Spleen (tissue), 11 donors: ENCODE measurements at regions not wholly inside any gene's neighbourhood (a gene's known extent, or its start where the extent isn't known, plus 50 kb on each side); places are given as distances from the start of the nearest gene placed in this dataset.

Source experiments
- DNase-seq: peaks from one replicate; pipeline ENCODE4 v3.0.0-alpha.2; 2020
- H3K27ac ChIP-seq, 8 donors: fragments of 200-600 bp; sonication (generic) in 7 of 8; 1 replicate in 4 of 8; 2 replicates in 4 of 8; pipeline versions ENCODE4 v1.5.0 to v1.8.0; 2016 to 2021; ENCODE audit warnings: inconsistent platforms in 4 of 8, mild to moderate bottlenecking in 4 of 8, moderate library complexity in 1 of 8
- H3K27me3 ChIP-seq, 7 donors: fragments of 200-600 bp; sonication (generic) in 6 of 7; replicated peaks in 1 of 7; 1 replicate in 4 of 7; 2 replicates in 3 of 7; pipeline versions ENCODE4 v1.5.0 to v1.8.0; 2016 to 2021; ENCODE audit warnings: inconsistent platforms in 3 of 7, mild to moderate bottlenecking in 1 of 7
- H3K36me3 ChIP-seq, 6 donors: fragments of 200-600 bp; sonication (generic) in 5 of 6; 1 replicate in 4 of 6; 2 replicates in 2 of 6; pipeline versions ENCODE4 v1.5.0 to v1.8.0; 2016 to 2021; ENCODE audit warnings: inconsistent platforms in 2 of 6
- H3K4me1 ChIP-seq, 6 donors: fragments of 200-600 bp; sonication (generic) in 5 of 6; 1 replicate in 3 of 6; 2 replicates in 3 of 6; pipeline versions ENCODE4 v1.5.0 to v1.8.0; 2016 to 2021; ENCODE audit warnings: inconsistent platforms in 3 of 6
- H3K4me3 ChIP-seq, 8 donors: fragments of 200-600 bp; sonication (generic) in 7 of 8; 1 replicate in 4 of 8; 2 replicates in 4 of 8; pipeline versions ENCODE4 v1.5.0 to v1.8.0; 2016 to 2021; ENCODE audit warnings: inconsistent platforms in 4 of 8, mild to moderate bottlenecking in 4 of 8, moderate library complexity in 2 of 8
- H3K9me3 ChIP-seq, 8 donors: fragments of 200-600 bp; sonication (generic) in 7 of 8; 1 replicate in 4 of 8; 2 replicates in 4 of 8; pipeline versions ENCODE4 v1.5.0 to v1.8.0; 2016 to 2021; ENCODE audit warnings: inconsistent platforms in 4 of 8
- CTCF ChIP-seq, 11 experiments: fragments of 200-600 bp in 7 of 11; fragments of 450-650 bp in 4 of 11; sonication (generic) in 4 of 11; IDR thresholded peaks in 8 of 11; conservative IDR thresholded peaks in 3 of 11; 1 replicate in 7 of 11; 2 replicates in 4 of 11; pipeline versions ENCODE4 v1.4.0 to v1.8.0; 2016 to 2021; ENCODE audit warnings: antibody characterized with exemption in 11 of 11, inconsistent platforms in 4 of 11, mild to moderate bottlenecking in 1 of 11
- POLR2A ChIP-seq, 3 donors: fragments of 450-650 bp; IDR thresholded peaks; one replicate each; pipeline ENCODE4 v1.5.1; 2017; ENCODE audit warnings: antibody characterized with exemption in 3 of 3, mild to moderate bottlenecking in 1 of 3
- POLR2AphosphoS5 ChIP-seq, 3 donors: sonication (generic); formaldehyde crosslinking; IDR thresholded peaks; one replicate each; pipeline ENCODE4 v1.5.1; 2017; ENCODE audit warnings: antibody characterized with exemption in 3 of 3
- WGBS, 5 donors: extraction: QIAGEN DNeasy Blood & Tissue Kit in 3 of 5; methylation state at CpG; one replicate each; pipeline versions ENCODE4 v1.1.5 to v1.1.7; 2013 to 2018; 5-methylcytosine and 5-hydroxymethylcytosine counted together
- intact Hi-C: fragments of 100-400 bp; cut with DNase I; formaldehyde crosslinking; loops from one replicate; pipeline ENCODE4 v1.15.0; 2023; ENCODE audit warnings: low total_unique reads
- donor health status: healthy with polysubstance abuse.
- donor health status: DM: no; HTN: no; CAD: no; lungs with moderate emphysema.
- donor health status: DM: no; HTN: no; CAD: no.
- donor health status: Bipolar disorder and iron deficiency.
- donor health status: healthy.
- donor health status: DM: no; HTN: no; CAD: no.
- donor health status: DM: yes; HTN: yes; CAD: no.

DNA sequence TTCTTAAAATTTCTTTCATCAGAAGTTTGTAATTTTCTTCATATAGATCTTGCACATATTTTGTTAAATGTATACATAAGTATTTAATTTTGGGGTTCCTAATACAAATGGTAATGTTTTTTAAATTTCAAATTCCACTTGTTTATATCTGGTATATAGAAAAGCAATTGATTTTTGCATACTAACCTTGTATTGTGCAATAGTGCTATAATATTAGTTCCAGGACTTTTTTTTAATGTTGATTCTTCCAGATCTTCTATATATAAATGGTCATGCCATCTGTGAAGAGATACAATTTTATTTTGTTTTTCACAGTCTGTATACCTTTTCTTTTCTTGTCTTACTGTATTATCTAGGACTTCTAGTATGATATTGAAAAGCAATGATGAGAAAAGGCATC, 665.0 kb downstream of the OTOL1 start:
- TF ChIP-seq POLR2AphosphoS5 (IDR thresholded peaks at IDR 0.05) (no peak), CTCF (IDR thresholded peaks at IDR 0.05 in 8 of 11, conservative IDR thresholded peaks at IDR 0.05 in 3 of 11) (no peak), POLR2A (IDR thresholded peaks at IDR 0.05) (no peak)
- Histone ChIP-seq H3K27me3 (no peaks in the 10 kb centered on the region), H3K36me3 (no peaks in the 10 kb centered on the region), H3K27ac (no peak overlapping the region), H3K9me3 (peaks cover 0 to 12% (median 0%) of the 10 kb centered on the region in 8 donors), H3K4me3 (no peak overlapping the region), H3K4me1 (no peaks in the 10 kb centered on the region)
- no peak for DNase-seq
- intact Hi-C loops: no loop called here

- H3K27me3 ChIP-seq: no peaks in the 10 kb centered on the region
Observed at GRCh38 chr3:162165346-162165745, 668.7 kb downstream of the OTOL1 start.

DNA sequence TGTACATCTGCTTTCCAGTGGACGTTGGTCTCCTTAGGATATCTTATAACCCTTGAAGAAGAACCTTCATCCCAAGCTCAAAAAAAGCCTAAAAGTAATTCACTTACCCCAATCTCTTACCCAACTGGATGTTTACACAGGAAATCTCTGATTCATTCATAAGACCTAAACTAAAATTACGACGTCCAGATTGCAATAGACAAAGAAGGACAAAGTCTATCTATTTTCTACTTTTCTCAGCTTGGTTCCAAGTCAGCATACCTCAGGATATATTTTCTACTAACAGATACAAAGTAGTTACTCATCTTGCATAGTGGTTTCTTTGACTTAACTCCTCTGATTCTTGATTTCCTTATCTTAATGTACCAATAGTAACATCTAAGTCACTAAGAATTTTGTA, 669.9 kb downstream of the OTOL1 start:
- H3K4me1 ChIP-seq: no peaks in the 10 kb centered on the region

More at GRCh38 chr3:162165346-162165745, 668.7 kb downstream of the OTOL1 start:
- DNase-seq: no peak
- no peak overlapping the region for H3K4me3 ChIP-seq
- no peaks in the 10 kb centered on the region for H3K9me3 ChIP-seq
- H3K36me3 ChIP-seq: no peaks in the 10 kb centered on the region
- intact Hi-C loops: no loop called here
- H3K27ac ChIP-seq: no peak overlapping the region
- TF ChIP-seq POLR2AphosphoS5 (IDR thresholded peaks at IDR 0.05) (no peak), CTCF (IDR thresholded peaks at IDR 0.05 in 8 of 11, conservative IDR thresholded peaks at IDR 0.05 in 3 of 11) (no peak), POLR2A (IDR thresholded peaks at IDR 0.05) (no peak)
- no peaks in the 10 kb centered on the region for H3K4me1 ChIP-seq

GRCh38 chr3:162168715-162169114, 672.1 kb downstream of the OTOL1 start:
- no peaks in the 10 kb centered on the region for H3K4me1 ChIP-seq
- WGBS, 5 donors: 59 to 77% (median 71%) methylated on average over 2 of the region's 2 CpGs
- no peak overlapping the region for H3K4me3 ChIP-seq
- TF ChIP-seq POLR2AphosphoS5 (IDR thresholded peaks at IDR 0.05) (no peak), CTCF (IDR thresholded peaks at IDR 0.05 in 8 of 11, conservative IDR thresholded peaks at IDR 0.05 in 3 of 11) (no peak), POLR2A (IDR thresholded peaks at IDR 0.05) (no peak)
- H3K9me3 ChIP-seq: peaks cover 0 to 23% (median 3%) of the 10 kb centered on the region in 8 donors
- intact Hi-C loops: no loop called here
- DNase-seq: no peak
- no peaks in the 10 kb centered on the region for H3K27me3 ChIP-seq
- H3K27ac ChIP-seq: no peak overlapping the region
- H3K36me3 ChIP-seq: no peaks in the 10 kb centered on the region

More for the DNA sequence above, 669.9 kb downstream of the OTOL1 start:
- DNase-seq: no peak
- intact Hi-C loops: no loop called here
- TF ChIP-seq POLR2AphosphoS5 (IDR thresholded peaks at IDR 0.05) (no peak), POLR2A (IDR thresholded peaks at IDR 0.05) (no peak), CTCF (IDR thresholded peaks at IDR 0.05 in 8 of 11, conservative IDR thresholded peaks at IDR 0.05 in 3 of 11) (no peak)
- no peaks in the 10 kb centered on the region for H3K36me3 ChIP-seq
- WGBS, 5 donors: 74 to 90% (median 75%) methylated on average over 3 of the region's 3 CpGs
- H3K27ac ChIP-seq: no peak overlapping the region
- peaks cover 0 to 6% (median 0%) of the 10 kb centered on the region in 8 donors for H3K9me3 ChIP-seq
- no peak overlapping the region for H3K4me3 ChIP-seq
- no peaks in the 10 kb centered on the region for H3K27me3 ChIP-seq
